A549 (cell line): ENCODE measurements at regions not wholly inside any gene's neighbourhood (a gene's known extent, or its start where the extent isn't known, plus 50 kb on each side); places are given as distances from the start of the nearest gene placed in this dataset.

ENCODE experiments used
- ATAC-seq, 2 experiments: fragments of 200-7000 bp in 1 of 2; fragments of >200 bp in 1 of 2; cut with Nextera tagmentation in 1 of 2; cut with Tn5 transposase in 1 of 2; 3 replicates each; pipeline versions ENCODE4 v1.8.0 to v1.9.1; 2018 to 2020; ENCODE audit warnings: mild to moderate bottlenecking in 1 of 2, moderate library complexity in 1 of 2
- CTCF ChIA-PET: fragments of 300-600 bp; sonication (Branson Sonifier 250); formaldehyde crosslinking; extraction: SDS; loops from one replicate; lab custom pipeline; 2021; ENCODE audit warnings: antibody characterized with exemption, inconsistent platforms; lab: Yijun Ruan, JAX
- POLR2A ChIA-PET: fragments of 350-600 bp; formaldehyde crosslinking; extraction: SDS; loops from one replicate; lab custom pipeline; 2021; ENCODE audit warnings: antibody characterized with exemption, inconsistent platforms; lab: Yijun Ruan, JAX
- DNase-seq, 2 experiments: peaks; one replicate each; pipeline versions ENCODE4 v3.0.0 to v3.0.0-alpha.2; 2011 to 2016; ENCODE audit warnings: low read depth in 1 of 2, low spot score in 1 of 2
- FAIRE-seq: peaks from 2 replicates; lab custom pipeline; 2011; peaks lifted over from hg19 to GRCh38; lab: Jason Lieb, UNC
- H3K27ac ChIP-seq, 2 experiments: fragments of >200 bp; sonication (Bioruptor Twin); formaldehyde crosslinking; 3 replicates each; pipeline ENCODE4 v1.5.1; 2016 to 2017
- H3K4me1 ChIP-seq: fragments of >200 bp; sonication (Bioruptor Twin); formaldehyde crosslinking; 3 replicates; pipeline ENCODE4 v1.6.1; 2016
- H3K4me2 ChIP-seq: fragments of >200 bp; sonication (Bioruptor Twin); formaldehyde crosslinking; 3 replicates; pipeline ENCODE4 v1.6.1; 2016
- H3K4me3 ChIP-seq: fragments of >200 bp; sonication (Bioruptor Twin); formaldehyde crosslinking; 3 replicates; pipeline ENCODE4 v1.5.1; 2016
- H3K9me3 ChIP-seq: fragments of >200 bp; sonication (Bioruptor Twin); formaldehyde crosslinking; 3 replicates; pipeline ENCODE4 v1.6.1; 2016
- BHLHE40 ChIP-seq: IDR thresholded peaks from 2 replicates; pipeline ENCODE4 v1.6.1; 2012; ENCODE audit warnings: low read depth, low read length, inconsistent platforms
- CBX2 ChIP-seq: fragments of 200-600 bp; sonication (generic); IDR thresholded peaks from 2 replicates; pipeline ENCODE4 v1.6.1; 2016; ENCODE audit warnings: low read depth, mild to moderate bottlenecking, borderline replicate concordance
- CEBPB ChIP-seq, 2 experiments: fragments of >200 bp in 1 of 2; sonication (Bioruptor Twin) in 1 of 2; formaldehyde crosslinking in 1 of 2; IDR thresholded peaks; 2 replicates each; pipeline ENCODE4 v1.6.1; 2012 to 2016
- E2F6 ChIP-seq: IDR thresholded peaks from 2 replicates; pipeline ENCODE4 v1.6.1; 2012; ENCODE audit warnings: low read depth, borderline replicate concordance
- ELK1 ChIP-seq: fragments of 150-350 bp; IDR thresholded peaks from 2 replicates; pipeline ENCODE4 v1.6.1; 2014; ENCODE audit warnings: low read depth, mild to moderate bottlenecking, low read length
- GATA3 ChIP-seq: IDR thresholded peaks from 2 replicates; pipeline ENCODE4 v1.6.1; 2012; ENCODE audit warnings: borderline replicate concordance
- HOXA7 ChIP-seq: fragments of 250-450 bp; sonication (Bioruptor Pico); IDR thresholded peaks from 2 replicates; pipeline ENCODE4 v1.5.0; 2020; ENCODE audit warnings: mild to moderate bottlenecking, moderate library complexity
- HOXB13 ChIP-seq: fragments of 250-450 bp; sonication (Bioruptor Pico); IDR thresholded peaks from 2 replicates; pipeline ENCODE4 v1.5.0; 2020; ENCODE audit warnings: low read depth, mild to moderate bottlenecking, moderate library complexity
- HOXB5 ChIP-seq: fragments of 250-450 bp; sonication (Bioruptor Pico); IDR thresholded peaks from 2 replicates; pipeline ENCODE4 v1.5.0; 2020; ENCODE audit warnings: mild to moderate bottlenecking, moderate library complexity
- KDM1A ChIP-seq: fragments of 200-600 bp; sonication (generic); IDR thresholded peaks from 2 replicates; pipeline ENCODE4 v1.6.1; 2016; ENCODE audit warnings: low read depth, mild to moderate bottlenecking
- MAFK ChIP-seq: fragments of 450-650 bp; IDR thresholded peaks from 2 replicates; pipeline ENCODE4 v1.6.1; 2014; ENCODE audit not compliant: partially characterized antibody
- MAX ChIP-seq: IDR thresholded peaks from 2 replicates; pipeline ENCODE4 v1.6.1; 2012
- MYC ChIP-seq: IDR thresholded peaks from 2 replicates; pipeline ENCODE4 v1.6.1; 2012; ENCODE audit warnings: mild to moderate bottlenecking, inconsistent platforms, low read length, improper control_type of control experiment, borderline replicate concordance
- NFE2L2 ChIP-seq: fragments of 150-350 bp; conservative IDR thresholded peaks from 2 replicates; pipeline ENCODE4 v1.6.1; 2014; ENCODE audit warnings: low read length
- POLR2AphosphoS2 ChIP-seq: conservative IDR thresholded peaks from 2 replicates; pipeline ENCODE4 v1.6.1; 2012; ENCODE audit warnings: low read length, improper control_type of control experiment, inconsistent platforms
- RFX5 ChIP-seq: fragments of 450-650 bp; IDR thresholded peaks from 2 replicates; pipeline ENCODE4 v1.7.1; 2014; ENCODE audit warnings: antibody characterized with exemption, mild to moderate bottlenecking, moderate library complexity
- RNF2 ChIP-seq: fragments of 200-600 bp; sonication (generic); IDR thresholded peaks from 2 replicates; pipeline ENCODE4 v1.6.1; 2016; ENCODE audit warnings: low read depth, mild to moderate bottlenecking, antibody characterized with exemption, moderate library complexity, borderline replicate concordance
- SMC3 ChIP-seq: fragments of >200 bp; sonication (Bioruptor Twin); formaldehyde crosslinking; IDR thresholded peaks from 3 replicates; pipeline ENCODE4 v1.6.1; 2018; ENCODE audit warnings: inconsistent platforms
- TFCP2L1 ChIP-seq: fragments of 250-450 bp; sonication (Bioruptor Pico); IDR thresholded peaks from 2 replicates; pipeline ENCODE4 v1.5.0; 2021; ENCODE audit warnings: mild to moderate bottlenecking
- ZFP36 ChIP-seq: fragments of 450-650 bp; IDR thresholded peaks from 2 replicates; pipeline ENCODE4 v1.6.1; 2014; ENCODE audit warnings: borderline replicate concordance; ENCODE audit not compliant: partially characterized antibody
- ZSCAN20 ChIP-seq: fragments of 250-450 bp; sonication (Bioruptor Pico); IDR thresholded peaks from 2 replicates; pipeline ENCODE4 v1.8.0; 2022; ENCODE audit warnings: mild to moderate bottlenecking, moderate library complexity
- WGBS: methylation state at CpG from one replicate; pipeline ENCODE4 v1.1.6; 2017; ENCODE audit errors: missing lambda C conversion rate; 5-methylcytosine and 5-hydroxymethylcytosine counted together
- TF ChIP-seq, protein P1 (sequence below): IDR thresholded peaks from 2 replicates; pipeline ENCODE4 v1.6.1; 2012

DNA sequence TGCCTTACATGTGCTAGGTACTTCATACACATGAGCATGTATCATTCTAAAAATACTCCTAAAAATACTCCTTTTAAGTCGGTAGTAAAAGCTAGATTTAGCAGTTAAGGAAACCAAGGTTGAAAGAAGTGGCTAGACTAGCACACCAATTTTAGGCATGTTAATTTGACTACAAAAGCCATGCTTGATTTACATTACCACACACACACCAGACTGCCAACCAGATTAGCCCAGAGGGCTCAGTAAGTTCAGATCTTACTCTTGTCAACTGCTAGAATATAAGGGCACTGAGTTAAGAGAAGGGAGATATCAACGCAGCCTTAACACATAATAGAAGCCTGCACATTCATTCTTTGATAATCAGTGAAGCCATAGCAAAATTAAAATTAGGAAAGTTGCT, 117.9 kb downstream of the MID1IP1 start:
- DNase-seq: no peak
- Histone ChIP-seq H3K4me1 (no peaks in the 10 kb centered on the region), H3K27ac (no peak overlapping the region), H3K9me3 (no peaks in the 10 kb centered on the region), H3K4me2 (no peak overlapping the region), H3K4me3 (no peak overlapping the region)
- no peak for ATAC-seq
- 16% methylated on average over 2 of the region's 2 CpGs for WGBS
- CTCF ChIA-PET: no interaction called here
- no peak for FAIRE-seq
- TF ChIP-seq RFX5: no peak
- TF ChIP-seq SMC3: no peak
- no peak for TF ChIP-seq RNF2
- TF ChIP-seq TFCP2L1: no peak
- no peak for TF ChIP-seq BHLHE40
- TF ChIP-seq MAX: no peak
- TF ChIP-seq, all 56 proteins: peak for 0
- POLR2A ChIA-PET: no interaction called here

DNA sequence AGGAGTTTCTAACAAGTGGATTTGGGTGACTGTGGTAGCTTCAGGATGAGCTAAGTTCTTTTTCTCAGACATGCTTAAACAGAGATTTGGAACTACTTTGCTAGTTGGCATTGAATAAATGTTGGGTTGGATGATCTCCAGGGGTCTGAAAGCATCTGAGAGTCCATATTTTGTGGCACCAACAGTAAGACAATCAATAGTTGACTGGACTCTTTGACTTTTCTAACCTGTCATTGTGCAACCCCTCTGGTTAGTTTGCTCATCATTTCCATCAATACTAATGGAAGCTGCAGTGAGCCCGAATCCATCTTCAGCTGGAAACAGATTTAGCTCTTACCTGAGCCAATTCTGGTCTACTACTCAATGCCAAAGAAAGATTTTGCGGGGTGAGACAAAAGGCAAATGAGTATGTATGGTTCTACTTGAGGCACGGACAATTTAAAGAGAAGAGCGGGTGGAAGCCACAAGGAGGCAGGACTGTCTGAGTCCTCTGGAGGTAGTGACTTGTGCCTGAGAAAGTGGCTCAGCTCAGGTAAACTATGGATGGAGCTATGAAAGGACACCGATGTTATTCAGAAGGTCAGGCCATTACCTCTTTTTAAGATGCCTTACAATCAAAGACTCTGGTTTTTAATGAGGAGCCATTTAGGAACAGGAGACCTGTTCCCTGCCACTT, 118.7 kb downstream of the MID1IP1 start:
- DNase-seq (no peak), FAIRE-seq (no peak), ATAC-seq (no peak)
- ChIA-PET CTCF (no interaction called here), POLR2A (no interaction called here)
- Histone ChIP-seq H3K27ac (no peak overlapping the region), H3K4me2 (no peak overlapping the region), H3K4me1 (no peaks in the 10 kb centered on the region), H3K4me3 (no peak overlapping the region), H3K9me3 (no peaks in the 10 kb centered on the region)
- TF ChIP-seq POLR2AphosphoS2: no peak
- TF ChIP-seq HOXA7 (CRISPR knock-in tag): no peak
- no peak for TF ChIP-seq CBX2
- no peak for TF ChIP-seq TFCP2L1
- WGBS: 54% methylated on average over 5 of the region's 5 CpGs

DNA sequence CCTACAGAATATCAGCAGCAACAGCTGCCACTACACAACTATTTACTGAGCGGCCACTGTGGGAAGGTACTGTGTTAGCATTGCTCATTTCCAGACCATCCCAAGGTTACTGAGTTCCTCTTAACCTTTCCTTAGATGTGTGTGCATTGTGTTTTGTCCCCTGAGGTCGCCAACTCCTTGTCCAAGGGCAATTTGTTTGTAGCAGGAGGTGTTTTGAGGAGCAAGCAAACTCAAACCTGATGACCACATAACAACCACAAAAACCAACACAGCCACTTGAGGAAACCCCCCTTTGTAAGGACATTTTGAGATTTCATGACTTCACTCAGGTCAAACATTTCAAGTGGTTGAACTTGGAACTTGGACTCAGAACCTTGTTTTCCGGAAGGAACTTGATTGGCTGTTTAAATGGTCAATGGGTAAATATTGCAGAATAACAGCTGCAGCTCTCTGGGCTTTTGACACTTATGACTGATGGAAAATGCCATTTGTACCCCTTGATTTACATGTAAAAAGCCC, 122.3 kb downstream of the MID1IP1 start:
- Histone ChIP-seq H3K4me3 (no peak overlapping the region), H3K4me1 (no peaks in the 10 kb centered on the region), H3K9me3 (no peaks in the 10 kb centered on the region), H3K27ac (no peak overlapping the region), H3K4me2 (no peak overlapping the region)
- WGBS: 20% methylated on average over 3 of the region's 3 CpGs
- ATAC-seq (no peak), FAIRE-seq (no peak), DNase-seq (no peak)
- CTCF ChIA-PET: no interaction called here
- POLR2A ChIA-PET: no interaction called here
- TF ChIP-seq E2F6 (no peak), MYC (no peak), HOXB13 (CRISPR knock-in tag) (no peak), HOXB5 (CRISPR knock-in tag) (no peak), MAFK (no peak), RNF2 (no peak), NFE2L2 (no peak), ZFP36 (no peak), KDM1A (no peak), ZSCAN20 (CRISPR knock-in tag) (no peak), ELK1 (no peak), HOXA7 (CRISPR knock-in tag) (no peak), RFX5 (no peak), GATA3 (no peak), CEBPB (IDR thresholded peaks at IDR 0.05) (no peak)
- TF ChIP-seq, protein P1, sequence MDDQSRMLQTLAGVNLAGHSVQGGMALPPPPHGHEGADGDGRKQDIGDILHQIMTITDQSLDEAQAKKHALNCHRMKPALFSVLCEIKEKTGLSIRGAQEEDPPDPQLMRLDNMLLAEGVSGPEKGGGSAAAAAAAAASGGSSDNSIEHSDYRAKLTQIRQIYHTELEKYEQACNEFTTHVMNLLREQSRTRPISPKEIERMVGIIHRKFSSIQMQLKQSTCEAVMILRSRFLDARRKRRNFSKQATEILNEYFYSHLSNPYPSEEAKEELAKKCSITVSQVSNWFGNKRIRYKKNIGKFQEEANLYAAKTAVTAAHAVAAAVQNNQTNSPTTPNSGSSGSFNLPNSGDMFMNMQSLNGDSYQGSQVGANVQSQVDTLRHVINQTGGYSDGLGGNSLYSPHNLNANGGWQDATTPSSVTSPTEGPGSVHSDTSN: no peak
